GM18867 (cell line): ENCODE measurements at regions not wholly inside any gene's neighbourhood (a gene's known extent, or its start where the extent isn't known, plus 50 kb on each side); places are given as distances from the start of the nearest gene placed in this dataset.
A peak's percentile ranks its signal among the peaks of the same experiment; 100 is the strongest.
"Not testable (repeated sequence)": the region's sequence is repeated elsewhere in the genome, so short reads cannot be mapped to it uniquely, and the experiment has no call there.

Experiments
- ATAC-seq: cut with Tn5 transposase; IDR thresholded peaks from one replicate; pipeline ENCODE4 v1.9.1; 2021; ENCODE audit warnings: mild to moderate bottlenecking, moderate library complexity; ENCODE audit not compliant: unreplicated experiment

- no peak for ATAC-seq
Measured at GRCh38 chr5:67774786-67775185, 440.8 kb upstream of the PIK3R1 start.

- ATAC-seq, result no peak
Measured at GRCh38 chr5:67774267-67774552, 441.3 kb upstream of the PIK3R1 start.

- no peak for ATAC-seq
Measured at GRCh38 chr5:67773411-67774266, 441.9 kb upstream of the PIK3R1 start.

- no peak for ATAC-seq
Measured at GRCh38 chr5:67771791-67772190, 443.8 kb upstream of the PIK3R1 start.

GRCh38 chr5:67771221-67771620 is 444.3 kb upstream of the PIK3R1 start:
- ATAC-seq, result no peak

GRCh38 chr5:67770431-67771025 is 445.0 kb upstream of the PIK3R1 start:
- peak; percentile 42 for ATAC-seq

- ATAC-seq, result no peak
Measured at GRCh38 chr5:67765697-67766096, 449.9 kb upstream of the PIK3R1 start.

GRCh38 chr5:67757771-67758170 is 457.8 kb upstream of the PIK3R1 start:
- ATAC-seq, result not testable (repeated sequence)

- no peak for ATAC-seq
Measured at GRCh38 chr5:67752357-67752708, 463.2 kb upstream of the PIK3R1 start.

- ATAC-seq, result no peak
Measured at GRCh38 chr5:67748165-67748690, 467.3 kb upstream of the PIK3R1 start.

- ATAC-seq, result no peak
Measured at GRCh38 chr5:67747096-67747495, 468.5 kb upstream of the PIK3R1 start.

GRCh38 chr5:67746608-67747007 is 468.9 kb upstream of the PIK3R1 start:
- not testable (repeated sequence) for ATAC-seq

- no peak for ATAC-seq
Measured at GRCh38 chr5:67746103-67746502, 469.5 kb upstream of the PIK3R1 start.

- no peak for ATAC-seq
Measured at GRCh38 chr5:67732921-67733320, 482.6 kb upstream of the PIK3R1 start.

GRCh38 chr5:67732471-67732870 is 483.1 kb upstream of the PIK3R1 start:
- ATAC-seq, result no peak

GRCh38 chr5:67731886-67732285 is 483.7 kb upstream of the PIK3R1 start:
- no peak for ATAC-seq

- no peak for ATAC-seq
Measured at GRCh38 chr5:67730917-67731474, 484.6 kb upstream of the PIK3R1 start.

- ATAC-seq, result no peak
Measured at GRCh38 chr5:67728326-67728890, 487.1 kb upstream of the PIK3R1 start.

- no peak for ATAC-seq
Measured at GRCh38 chr5:67725604-67726003, 490.0 kb upstream of the PIK3R1 start.

- ATAC-seq, result no peak
Measured at GRCh38 chr5:67724412-67725135, 491.0 kb upstream of the PIK3R1 start.

GRCh38 chr5:67723873-67724272 is 491.7 kb upstream of the PIK3R1 start:
- no peak for ATAC-seq
